ACC112 (cell line): ENCODE measurements at regions not wholly inside any gene's neighbourhood (a gene's known extent, or its start where the extent isn't known, plus 50 kb on each side); places are given as distances from the start of the nearest gene placed in this dataset.
A peak's percentile ranks its signal among the peaks of the same experiment; 100 is the strongest.

Experiments used
- H2AFZ ChIP-seq: fragments of 200-600 bp; sonication (generic); one replicate; pipeline ENCODE4 v1.6.0; 2017; ENCODE audit warnings: antibody characterized with exemption, low read length; ENCODE audit not compliant: unreplicated experiment
- H3K27ac ChIP-seq: fragments of 200-600 bp; sonication (generic); 2 replicates; pipeline ENCODE4 v1.5.1; 2014; ENCODE audit warnings: low read depth, mild to moderate bottlenecking, antibody characterized with exemption, low read length, moderate library complexity
- H3K27me3 ChIP-seq: fragments of 200-600 bp; sonication (generic); 2 replicates; pipeline ENCODE4 v1.6.1; 2014; ENCODE audit warnings: mild to moderate bottlenecking, antibody characterized with exemption, low read length, moderate library complexity, mixed read lengths; ENCODE audit not compliant: insufficient read depth
- H3K36me3 ChIP-seq: fragments of 200-600 bp; sonication (generic); 2 replicates; pipeline ENCODE4 v1.6.1; 2016; ENCODE audit warnings: mild to moderate bottlenecking, antibody characterized with exemption, low read length, moderate library complexity, mixed read lengths; ENCODE audit not compliant: insufficient read depth
- H3K4me1 ChIP-seq: fragments of 200-600 bp; sonication (generic); one replicate; pipeline ENCODE4 v1.6.1; 2016; ENCODE audit warnings: low read length, mixed read lengths; ENCODE audit not compliant: insufficient read depth, unreplicated experiment, control insufficient read depth
- H3K4me3 ChIP-seq: fragments of 200-600 bp; sonication (generic); 2 replicates; pipeline ENCODE4 v1.5.1; 2014; ENCODE audit warnings: mild to moderate bottlenecking, low read depth, low read length
- H3K79me2 ChIP-seq: fragments of 200-600 bp; sonication (generic); one replicate; pipeline ENCODE4 v1.6.0; 2016; ENCODE audit warnings: low read length; ENCODE audit not compliant: control insufficient read depth, unreplicated experiment, insufficient read depth

DNA sequence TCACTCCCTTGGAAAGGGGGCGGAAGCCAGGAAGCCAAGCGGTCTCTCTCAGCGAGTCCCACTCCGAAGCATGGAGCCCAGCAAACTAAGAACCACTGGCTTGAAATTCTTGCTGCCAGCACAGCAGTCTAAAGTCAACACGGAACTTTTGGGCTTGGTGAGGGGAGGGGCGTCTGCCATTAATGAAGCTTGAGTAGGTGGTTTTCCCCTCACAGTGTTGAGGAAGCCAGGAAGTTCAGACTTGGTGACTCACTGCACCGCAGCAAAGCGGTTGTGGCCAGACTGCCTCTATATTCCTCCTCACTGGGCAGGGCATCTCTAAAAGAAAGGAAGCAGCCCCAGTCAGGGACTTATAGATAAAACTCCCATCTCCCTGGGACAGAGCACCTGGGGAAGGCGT lies 665.4 kb upstream of the CBLB start:
- H3K27me3 ChIP-seq = no peaks in the 10 kb centered on the region
- no peak overlapping the region for H3K4me3 ChIP-seq
- no peaks in the 10 kb centered on the region for H3K36me3 ChIP-seq
- no peak overlapping the region for H3K27ac ChIP-seq
- H3K79me2 ChIP-seq = no peaks in the 10 kb centered on the region
- H2AFZ ChIP-seq = no peak overlapping the region
- H3K4me1 ChIP-seq = no peaks in the 10 kb centered on the region

DNA sequence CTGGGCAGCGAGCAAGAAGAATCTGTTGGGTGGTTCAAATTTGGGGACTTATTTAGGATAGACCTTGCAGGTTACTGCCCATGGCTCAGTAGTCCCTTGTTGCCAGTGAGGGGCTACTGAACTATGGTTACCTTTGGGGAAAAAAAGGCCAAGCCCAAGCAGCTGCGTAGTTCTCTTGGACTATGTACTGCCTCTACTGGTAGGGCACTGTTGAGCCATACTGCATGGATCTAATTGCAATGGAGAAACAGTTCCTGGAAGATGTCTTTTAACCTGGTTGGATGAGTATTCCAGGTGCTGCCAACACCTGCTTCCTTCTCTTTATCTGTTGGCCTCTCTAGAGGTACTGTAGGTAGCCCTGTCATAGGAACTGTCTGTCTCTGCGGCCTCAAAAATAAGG lies 671.9 kb upstream of the CBLB start:
- H3K4me3 ChIP-seq = no peak overlapping the region
- no peaks in the 10 kb centered on the region for H3K4me1 ChIP-seq
- no peaks in the 10 kb centered on the region for H3K36me3 ChIP-seq
- H2AFZ ChIP-seq = no peak overlapping the region
- H3K79me2 ChIP-seq = no peaks in the 10 kb centered on the region
- no peaks in the 10 kb centered on the region for H3K27me3 ChIP-seq
- H3K27ac ChIP-seq = no peak overlapping the region

DNA sequence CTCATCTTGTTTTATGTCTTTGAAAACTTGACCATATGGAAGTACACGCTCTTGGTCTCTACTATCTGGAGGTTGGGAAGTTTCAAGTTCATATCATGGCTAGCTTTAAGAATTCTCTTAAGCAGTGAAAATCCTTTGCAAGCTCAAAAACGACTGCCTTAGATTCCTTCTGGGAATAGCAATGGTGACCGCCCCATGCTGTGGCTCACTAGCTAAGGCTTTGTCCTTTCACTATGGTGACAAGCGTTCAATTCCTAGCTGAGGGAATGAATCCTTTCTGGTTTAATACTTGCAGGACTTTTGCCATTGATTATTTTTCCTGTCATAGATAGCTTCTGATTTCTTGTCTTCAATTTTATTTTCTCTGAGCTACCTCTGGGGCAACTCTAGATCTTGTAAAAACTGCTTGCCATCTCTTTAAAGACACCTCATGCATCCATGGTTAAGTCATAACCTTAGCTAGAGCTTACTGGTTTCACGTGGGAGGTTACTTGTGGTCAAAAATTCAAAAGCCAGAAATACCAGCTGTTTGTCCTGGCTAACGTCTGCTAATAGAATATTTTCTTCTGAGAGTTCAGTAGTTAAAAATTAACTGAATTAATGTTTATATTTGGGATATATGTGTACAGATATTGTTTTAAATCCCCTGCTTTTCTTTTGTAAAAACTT lies 673.4 kb upstream of the CBLB start:
- Histone ChIP-seq H3K79me2 (no peaks in the 10 kb centered on the region), H3K27me3 (no peaks in the 10 kb centered on the region), H3K27ac (no peak overlapping the region), H3K4me3 (no peak overlapping the region), H2AFZ (no peak overlapping the region), H3K4me1 (no peaks in the 10 kb centered on the region), H3K36me3 (no peaks in the 10 kb centered on the region)

DNA sequence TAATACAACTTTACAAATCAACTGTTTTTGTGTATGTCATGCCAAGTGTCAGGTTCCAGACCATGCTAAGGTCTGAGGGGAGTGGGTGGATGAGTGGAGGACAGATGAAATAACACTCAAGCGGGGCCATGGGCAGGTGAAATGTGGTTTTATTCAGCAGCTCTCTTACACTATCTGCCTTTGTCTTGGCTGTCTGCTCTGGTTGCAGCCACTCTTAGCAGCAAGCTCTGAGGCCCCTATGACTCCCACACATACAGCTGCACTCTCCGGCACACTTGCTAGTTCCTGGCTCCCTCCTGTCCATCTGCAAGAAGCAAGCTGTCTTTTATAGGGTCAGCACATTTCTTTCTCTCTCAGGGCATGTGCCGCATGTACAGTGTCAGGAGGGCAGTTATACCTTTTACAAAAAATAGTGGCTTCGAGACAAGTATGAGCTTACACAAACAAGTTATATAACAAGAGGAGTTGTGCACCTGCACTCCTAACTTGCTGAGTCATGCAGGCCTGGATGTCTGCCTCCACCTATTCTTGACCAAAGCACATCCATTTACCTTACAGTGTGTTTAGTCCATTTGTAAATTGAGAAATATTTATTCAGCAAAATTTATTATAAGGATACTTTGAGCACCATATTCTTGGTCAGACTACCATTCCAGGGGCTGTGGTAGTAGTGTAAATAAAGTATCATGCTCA lies 683.7 kb upstream of the CBLB start:
- H3K36me3 ChIP-seq = no peaks in the 10 kb centered on the region
- no peaks in the 10 kb centered on the region for H3K79me2 ChIP-seq
- H3K4me3 ChIP-seq = no peak overlapping the region
- no peak overlapping the region for H2AFZ ChIP-seq
- H3K4me1 ChIP-seq = no peaks in the 10 kb centered on the region
- no peak overlapping the region for H3K27ac ChIP-seq
- no peaks in the 10 kb centered on the region for H3K27me3 ChIP-seq

DNA sequence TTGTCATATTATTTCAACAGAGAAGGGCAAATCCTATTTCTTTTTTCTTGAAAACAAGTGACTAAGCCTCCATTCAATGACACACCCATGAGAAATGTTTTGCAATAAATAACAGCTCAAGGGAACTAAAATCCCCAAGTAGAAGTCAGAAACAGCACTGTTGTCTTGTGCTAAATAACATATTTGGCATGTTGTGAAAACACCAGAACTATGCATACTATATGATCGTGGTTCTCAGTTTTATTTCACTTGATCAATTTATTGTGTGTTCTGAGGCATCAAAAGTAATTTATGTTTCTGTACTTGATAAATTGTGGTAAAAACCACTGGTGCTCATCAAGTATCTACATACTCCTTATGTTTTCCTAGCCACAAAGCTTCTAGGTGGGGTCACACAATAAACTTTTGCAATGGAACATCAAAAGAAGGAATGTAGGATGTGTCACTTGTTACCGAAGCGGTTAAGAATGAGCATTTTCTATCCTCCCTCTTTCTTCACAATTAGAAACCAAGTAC lies 691.7 kb upstream of the CBLB start:
- no peak overlapping the region for H2AFZ ChIP-seq
- H3K36me3 ChIP-seq = no peaks in the 10 kb centered on the region
- peaks cover 24% of the 10 kb centered on the region for H3K4me1 ChIP-seq
- H3K4me3 ChIP-seq = peak overlapping the region; percentile 61
- peak overlapping the region; percentile 92 for H3K27ac ChIP-seq
- H3K27me3 ChIP-seq = no peaks in the 10 kb centered on the region
- no peaks in the 10 kb centered on the region for H3K79me2 ChIP-seq

DNA sequence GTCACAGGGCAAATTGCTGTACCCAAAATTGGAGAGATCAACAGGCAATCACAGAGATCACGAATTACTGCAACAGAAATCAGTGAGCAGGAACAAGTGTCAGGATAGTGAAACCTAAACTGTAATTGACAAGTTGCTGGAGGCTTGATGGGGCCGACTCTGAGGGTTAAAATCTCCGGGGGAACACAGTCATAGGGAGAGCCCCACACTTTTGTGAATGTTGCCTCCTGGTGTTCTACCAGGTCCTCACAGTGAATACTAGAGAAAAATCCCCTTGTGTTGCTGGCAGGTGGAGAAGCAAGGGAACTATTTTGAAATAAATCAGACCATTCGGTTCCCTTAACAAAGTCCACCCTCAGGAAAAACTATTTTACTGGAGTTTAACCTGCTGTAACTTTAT lies 697.5 kb upstream of the CBLB start:
- H3K27ac ChIP-seq = no peak overlapping the region
- no peaks in the 10 kb centered on the region for H3K27me3 ChIP-seq
- H3K36me3 ChIP-seq = no peaks in the 10 kb centered on the region
- H2AFZ ChIP-seq = peak overlapping the region; percentile 21
- H3K4me3 ChIP-seq = no peak overlapping the region
- H3K79me2 ChIP-seq = no peaks in the 10 kb centered on the region
- peaks cover 4% of the 10 kb centered on the region for H3K4me1 ChIP-seq

DNA sequence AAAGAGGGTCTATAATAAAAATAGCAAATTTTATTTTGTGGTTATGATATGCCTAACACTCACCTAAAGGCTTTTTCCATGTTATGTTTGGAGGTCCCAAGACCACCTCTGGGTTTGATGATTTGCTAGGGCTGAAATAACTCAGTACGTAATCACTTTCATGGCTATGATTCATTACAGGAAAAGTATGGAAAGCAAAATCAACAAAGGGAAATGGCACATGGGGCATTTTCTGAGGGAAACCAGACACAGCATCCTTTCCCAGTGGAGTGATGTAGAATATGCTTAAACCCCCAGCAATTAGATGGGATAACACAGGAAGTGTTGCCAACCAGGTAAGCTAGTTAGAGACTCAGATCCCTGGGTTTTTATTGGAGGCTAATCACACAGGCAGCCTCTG lies 701.6 kb upstream of the CBLB start:
- no peaks in the 10 kb centered on the region for H3K79me2 ChIP-seq
- H3K27ac ChIP-seq = no peak overlapping the region
- no peak overlapping the region for H3K4me3 ChIP-seq
- H3K36me3 ChIP-seq = no peaks in the 10 kb centered on the region
- H2AFZ ChIP-seq = no peak overlapping the region
- no peaks in the 10 kb centered on the region for H3K27me3 ChIP-seq
- H3K4me1 ChIP-seq = no peaks in the 10 kb centered on the region

DNA sequence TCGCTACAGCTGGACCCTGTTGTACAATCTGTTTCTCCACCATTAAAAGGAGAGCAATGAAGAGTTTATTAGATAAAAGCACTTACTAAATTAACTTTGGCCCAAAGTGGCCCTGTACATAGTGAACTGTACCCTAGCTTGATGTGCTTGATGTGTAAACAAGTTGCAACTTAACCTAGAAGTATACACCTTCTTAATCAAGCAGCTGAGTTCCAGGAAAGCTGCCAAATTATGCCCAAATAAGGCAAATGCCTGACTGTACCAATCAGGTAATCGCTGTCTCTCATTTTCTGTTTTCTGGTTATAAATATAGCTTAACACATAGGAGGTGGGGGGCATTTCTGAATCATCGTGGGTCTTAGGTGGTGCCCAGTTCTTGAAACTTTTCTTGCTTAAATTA lies 704.8 kb upstream of the CBLB start:
- Histone ChIP-seq H3K27ac (no peak overlapping the region), H3K79me2 (no peaks in the 10 kb centered on the region), H3K36me3 (no peaks in the 10 kb centered on the region), H3K4me3 (no peak overlapping the region), H3K27me3 (no peaks in the 10 kb centered on the region), H3K4me1 (peaks cover 4% of the 10 kb centered on the region), H2AFZ (no peak overlapping the region)

DNA sequence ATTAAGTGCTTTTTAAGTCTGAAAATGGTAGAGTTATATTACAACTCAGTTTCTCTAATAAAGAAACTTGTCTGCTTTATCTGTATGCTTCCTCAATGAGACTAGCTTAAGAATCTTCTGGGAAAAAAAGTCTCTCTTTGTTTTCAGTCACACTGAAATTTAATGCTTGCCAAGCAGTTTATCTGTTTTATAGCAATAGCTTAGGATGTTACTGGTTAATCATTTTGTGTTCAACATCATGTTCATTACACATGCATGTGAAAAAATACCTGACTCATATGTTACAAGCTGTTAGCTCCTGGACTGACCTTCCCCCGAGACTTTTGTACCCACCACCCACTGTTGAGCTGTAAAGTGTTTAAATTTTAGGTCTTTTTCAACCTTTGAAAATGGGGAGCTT lies 706.2 kb upstream of the CBLB start:
- H3K4me3 ChIP-seq = no peak overlapping the region
- peaks cover 12% of the 10 kb centered on the region for H3K4me1 ChIP-seq

DNA sequence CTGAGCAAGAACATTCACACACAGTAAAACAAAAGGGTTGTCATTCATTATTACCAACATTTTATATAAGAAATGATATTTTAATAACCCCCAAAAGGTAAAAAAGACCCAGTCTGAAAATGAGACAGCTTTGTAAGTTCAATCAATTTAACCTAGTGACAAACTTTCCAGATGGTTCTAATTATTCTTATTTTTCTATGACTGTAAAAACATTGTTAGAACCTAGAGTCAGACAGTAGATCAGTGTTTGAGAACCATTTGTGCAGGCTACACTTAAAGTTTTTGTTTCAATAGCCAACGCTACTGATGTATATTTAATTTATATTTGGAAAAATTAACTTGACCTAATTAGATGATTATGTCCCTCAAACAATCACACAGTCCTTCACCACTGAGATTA lies 708.4 kb upstream of the CBLB start:
- H3K4me3 ChIP-seq = no peak overlapping the region
- no peak overlapping the region for H2AFZ ChIP-seq
- no peaks in the 10 kb centered on the region for H3K36me3 ChIP-seq
- H3K79me2 ChIP-seq = no peaks in the 10 kb centered on the region
- H3K4me1 ChIP-seq = peaks cover 12% of the 10 kb centered on the region
- no peaks in the 10 kb centered on the region for H3K27me3 ChIP-seq
- no peak overlapping the region for H3K27ac ChIP-seq

More for the DNA sequence above, 706.2 kb upstream of the CBLB start:
- Histone ChIP-seq H2AFZ (no peak overlapping the region), H3K27me3 (no peaks in the 10 kb centered on the region), H3K36me3 (no peaks in the 10 kb centered on the region), H3K79me2 (no peaks in the 10 kb centered on the region), H3K27ac (no peak overlapping the region)

DNA sequence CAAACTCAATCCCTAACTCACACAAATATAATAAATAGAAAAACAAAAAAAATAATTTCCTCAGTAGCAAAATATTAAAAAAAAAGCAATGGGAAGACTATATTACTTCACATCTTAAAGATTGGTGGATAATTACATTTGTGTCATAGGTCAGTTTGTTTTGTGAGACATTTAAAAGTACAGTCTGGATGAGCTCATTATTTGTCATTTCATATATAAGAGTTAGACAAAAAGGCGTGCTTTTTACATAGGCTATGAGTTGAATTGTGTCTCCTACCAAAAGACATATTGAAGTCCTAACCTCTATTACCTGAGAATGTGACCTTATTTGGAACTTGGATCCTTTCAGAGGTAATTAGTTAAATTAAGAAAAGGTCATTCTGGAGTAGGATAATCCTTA lies 710.1 kb upstream of the CBLB start:
- Histone ChIP-seq H3K79me2 (no peaks in the 10 kb centered on the region), H2AFZ (no peak overlapping the region), H3K36me3 (no peaks in the 10 kb centered on the region), H3K27ac (no peak overlapping the region; the same call in 1 of the 2 replicates), H3K4me3 (no peak overlapping the region), H3K27me3 (no peaks in the 10 kb centered on the region), H3K4me1 (peaks cover 12% of the 10 kb centered on the region)
